GM19238 (cell line): ENCODE measurements at regions not wholly inside any gene's neighbourhood (a gene's known extent, or its start where the extent isn't known, plus 50 kb on each side); places are given as distances from the start of the nearest gene placed in this dataset.

Experiments used
- DNase-seq: peaks from one replicate; pipeline ENCODE4 v3.0.0; 2011; ENCODE audit warnings: low spot score; ENCODE audit not compliant: insufficient read length

GRCh38 chr2:166565501-166565900 lies 71.5 kb upstream of the SCN7A start:
- no peak for DNase-seq

GRCh38 chr2:166563894-166564293 lies 69.8 kb upstream of the SCN7A start:
- DNase-seq, result no peak

- no peak for DNase-seq
Observed at GRCh38 chr2:166560022-166560421, 66.0 kb upstream of the SCN7A start.

GRCh38 chr2:166550923-166551322 lies 56.9 kb upstream of the SCN7A start:
- DNase-seq, result no peak

- no peak for DNase-seq
Observed at GRCh38 chr2:166545473-166545872, 51.4 kb upstream of the SCN7A start.
